ENCODE measurements at regions not wholly inside any gene's neighbourhood (a gene's known extent, or its start where the extent isn't known, plus 50 kb on each side); places are given as distances from the start of the nearest gene placed in this dataset.

DNA sequence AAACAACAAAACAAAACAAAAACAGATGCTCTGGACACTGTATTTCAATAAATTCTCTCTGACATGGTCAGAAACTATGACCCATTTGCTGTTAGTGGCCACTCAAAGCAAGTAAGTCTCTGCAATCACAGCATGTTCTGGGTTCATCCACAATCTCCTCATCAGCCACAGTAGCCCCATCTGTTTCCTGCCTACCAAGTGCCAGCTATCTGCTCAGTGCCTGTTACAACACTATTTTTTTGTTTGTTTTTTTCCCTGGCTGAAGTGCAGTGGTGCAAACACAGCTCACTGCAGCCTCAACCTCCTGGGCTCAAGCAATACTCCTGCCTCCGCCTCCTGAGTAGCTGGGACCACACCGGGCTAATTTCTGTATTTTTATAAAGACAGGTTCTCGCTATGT is 137.9 kb downstream of the SOX9 start:
- no peak for DNase-seq (ENCODE audit: low read depth in 2 of 2)

DNA sequence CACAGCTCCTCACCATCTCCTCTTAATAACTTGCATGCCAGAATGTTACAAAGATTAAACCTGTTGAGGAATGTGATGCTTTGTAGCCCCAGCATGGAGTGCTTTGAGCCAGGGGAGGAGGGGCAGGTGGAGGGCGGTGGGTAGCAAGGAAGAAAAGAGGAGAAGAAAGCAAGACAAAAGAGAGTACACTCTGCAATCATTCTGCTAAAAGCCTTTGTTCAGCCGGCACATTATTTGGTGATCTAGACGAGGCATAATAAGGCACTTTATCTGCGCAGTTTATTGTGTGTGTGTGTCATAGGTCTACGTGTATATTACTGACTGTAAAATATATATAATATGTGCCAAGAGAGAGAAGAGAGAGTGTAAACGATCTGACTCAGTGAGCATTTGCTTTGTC is 139.1 kb downstream of the SOX9 start:
- no peak for DNase-seq (ENCODE audit: low read depth in 2 of 2)

DNA sequence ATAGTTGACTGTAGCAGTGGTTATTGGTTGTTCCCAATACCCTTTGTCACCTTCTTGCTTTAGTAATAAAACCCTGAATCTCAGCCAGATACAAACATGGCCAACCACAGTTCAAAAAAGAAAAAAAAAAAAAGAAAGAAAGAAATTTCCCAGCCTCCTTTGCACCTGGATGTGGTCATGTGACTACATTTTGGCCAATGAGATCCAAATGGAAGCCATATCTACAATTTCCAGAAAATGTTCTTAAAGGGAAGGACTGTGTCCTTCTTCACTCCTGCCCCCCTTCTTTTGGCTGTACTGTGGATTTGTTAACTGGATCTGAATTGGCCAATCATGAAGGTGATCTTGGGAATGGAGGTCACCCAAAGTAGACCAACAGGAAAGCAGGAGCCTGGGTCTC is 141.9 kb downstream of the SOX9 start:
- no peak for DNase-seq (ENCODE audit: low read depth in 2 of 2)

DNA sequence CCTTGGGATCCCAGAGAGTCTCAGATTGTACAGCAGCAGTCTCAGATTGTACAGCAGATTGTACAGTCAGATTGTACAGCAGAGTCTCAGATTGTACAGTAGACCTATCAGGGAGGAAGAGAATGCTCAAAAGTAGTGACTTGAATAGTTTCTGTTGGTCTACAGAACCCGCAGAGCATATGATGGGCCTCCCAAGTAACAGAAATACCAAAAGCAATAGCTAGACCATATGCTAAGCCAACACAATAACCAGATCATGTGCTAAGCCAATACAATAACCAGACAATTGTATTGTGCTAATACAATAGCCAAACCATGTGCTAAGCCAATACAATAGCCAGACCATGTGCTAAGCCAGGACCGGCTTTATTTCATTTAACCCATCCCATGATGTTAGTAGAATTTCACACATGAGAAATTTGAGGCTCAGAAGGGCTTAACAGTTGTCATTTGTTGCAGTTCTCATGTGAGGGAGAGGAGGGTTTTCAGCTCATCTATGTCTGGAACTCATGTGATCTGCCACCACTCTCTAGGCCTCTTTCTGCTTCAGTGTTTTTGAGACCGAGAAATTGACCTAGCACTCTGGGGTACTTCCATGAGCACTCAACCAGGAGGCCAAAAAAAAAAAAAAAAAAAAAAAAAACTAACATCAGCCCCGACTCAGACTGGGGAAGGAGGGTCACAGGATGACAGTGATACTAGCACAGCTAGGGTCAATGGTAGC is 144.0 kb downstream of the SOX9 start:
- DNase-seq (ENCODE audit: low read depth in 2 of 2), result no peak

DNA sequence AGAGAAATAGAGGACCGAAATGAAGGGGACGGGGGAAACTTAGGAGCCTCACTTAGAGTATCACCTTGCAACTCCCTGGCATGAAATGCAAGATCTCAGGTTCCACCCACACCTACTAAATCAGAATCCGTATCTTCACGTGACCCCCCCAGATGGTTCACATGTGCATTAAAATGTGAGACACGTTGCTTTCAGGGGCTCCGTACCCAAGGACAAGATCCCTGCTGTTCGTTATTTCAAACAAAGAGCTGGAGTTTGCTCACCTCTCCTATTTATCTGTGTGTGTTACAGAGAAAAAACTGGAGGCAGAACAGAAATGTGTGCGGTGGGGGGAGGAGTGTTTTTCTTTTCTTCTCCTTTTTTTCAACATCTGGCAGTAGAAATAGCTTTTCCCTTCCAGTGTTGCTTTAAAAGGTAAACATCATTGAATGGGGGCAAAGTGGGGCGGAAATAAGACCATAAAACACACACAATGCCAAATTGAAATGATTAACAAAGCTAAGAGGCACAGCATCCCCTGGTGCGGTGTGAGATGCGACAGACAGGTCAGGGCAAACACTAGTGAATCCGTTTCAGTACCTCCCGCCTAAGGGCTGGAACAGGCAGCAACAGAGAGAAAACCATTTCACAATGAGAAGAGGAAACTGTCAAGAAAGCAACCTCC is 145.4 kb downstream of the SOX9 start:
- no peak for DNase-seq (ENCODE audit: low read depth in 2 of 2)

DNA sequence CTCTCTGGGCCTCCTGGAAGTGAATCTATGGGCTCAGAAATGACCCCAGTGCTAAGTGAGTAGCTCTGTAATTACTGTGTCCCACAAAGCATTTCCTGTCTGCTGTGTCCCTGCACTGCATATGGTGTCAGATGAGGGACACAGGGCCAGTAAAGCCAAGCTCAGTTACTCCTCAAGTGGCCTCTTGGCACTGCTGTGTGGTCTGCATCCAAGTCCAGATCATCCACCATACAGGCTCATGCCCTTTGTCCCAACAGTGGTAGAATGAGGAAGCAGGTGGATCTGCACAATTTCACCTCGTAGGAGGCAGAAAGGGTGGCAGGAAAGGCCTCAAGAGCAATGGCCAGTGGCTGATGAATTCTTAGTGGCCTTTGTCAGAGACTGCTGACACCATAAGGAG is 146.8 kb downstream of the SOX9 start:
- no peak for DNase-seq (ENCODE audit: low read depth in 2 of 2)

DNA sequence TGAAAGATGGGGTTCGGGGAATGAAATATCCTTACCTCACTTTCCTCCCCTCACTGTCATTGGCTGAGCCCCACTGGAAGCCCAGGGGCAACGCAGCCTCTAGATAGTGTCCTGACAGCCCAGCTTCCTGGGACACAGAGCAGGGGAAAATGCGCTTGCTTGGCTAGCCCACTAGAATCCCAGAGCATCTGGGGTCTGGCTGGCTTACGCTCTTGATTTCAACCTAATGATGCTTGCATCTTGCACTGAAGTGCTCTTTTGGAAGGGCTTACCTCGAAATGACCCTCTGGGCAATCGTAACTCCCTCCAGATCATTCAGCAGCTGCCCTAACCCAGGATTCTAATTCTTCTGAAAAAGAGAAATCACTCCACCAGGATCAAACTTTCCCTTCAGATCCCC is 147.6 kb downstream of the SOX9 start:
- DNase-seq (ENCODE audit: low read depth in 2 of 2), result no peak

DNA sequence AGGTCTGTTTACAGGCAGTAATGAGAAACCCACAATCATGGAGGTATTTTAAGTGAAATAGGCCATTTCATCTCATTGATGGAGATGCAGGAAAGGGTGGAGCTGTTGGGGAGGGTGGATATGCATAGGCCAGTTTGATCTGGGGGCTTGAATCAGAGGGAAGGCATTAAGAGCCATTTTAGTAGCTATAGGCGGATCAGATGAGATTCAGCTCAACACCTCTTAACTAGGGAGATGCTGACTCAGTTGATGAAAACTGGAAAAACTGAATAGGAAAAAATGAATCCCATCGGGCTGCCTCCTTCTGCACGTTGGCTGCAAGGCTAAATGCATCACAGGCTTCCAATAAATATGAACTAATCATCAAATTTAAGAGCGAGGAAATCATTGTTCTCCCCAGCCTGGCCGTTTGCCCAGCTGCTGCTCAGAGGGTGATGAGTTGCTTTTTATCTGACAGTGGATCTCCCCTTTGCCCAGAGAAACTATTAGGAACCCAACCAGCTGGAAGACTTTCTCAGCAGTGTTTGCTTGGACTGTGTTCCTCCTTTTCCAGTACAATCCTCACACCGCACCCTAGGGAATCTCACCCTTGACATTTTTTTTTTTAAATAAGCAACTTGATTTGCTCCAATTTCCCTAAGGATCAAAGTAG is 149.6 kb downstream of the SOX9 start:
- no peak for DNase-seq (ENCODE audit: low read depth in 2 of 2)

DNA sequence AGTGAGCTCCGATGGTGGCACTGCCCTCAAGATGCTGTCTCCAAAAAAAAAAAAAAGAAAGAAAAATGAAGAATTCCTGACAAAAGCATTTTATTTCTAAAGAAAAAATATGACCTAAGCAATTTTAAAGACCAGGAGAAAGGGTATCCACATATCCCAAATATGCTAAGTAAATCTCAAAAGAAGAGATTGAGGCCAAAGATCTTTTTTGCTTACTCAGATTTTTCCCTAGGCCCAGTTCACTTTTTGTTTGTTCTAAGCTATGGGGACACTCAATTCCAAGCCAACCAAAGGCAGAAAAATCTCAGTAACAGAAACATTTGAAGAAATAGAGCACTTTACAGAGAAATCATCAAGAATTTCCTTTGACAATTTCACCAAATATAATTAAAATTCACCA is 150.8 kb downstream of the SOX9 start:
- DNase-seq (ENCODE audit: low read depth in 2 of 2), result no peak

DNA sequence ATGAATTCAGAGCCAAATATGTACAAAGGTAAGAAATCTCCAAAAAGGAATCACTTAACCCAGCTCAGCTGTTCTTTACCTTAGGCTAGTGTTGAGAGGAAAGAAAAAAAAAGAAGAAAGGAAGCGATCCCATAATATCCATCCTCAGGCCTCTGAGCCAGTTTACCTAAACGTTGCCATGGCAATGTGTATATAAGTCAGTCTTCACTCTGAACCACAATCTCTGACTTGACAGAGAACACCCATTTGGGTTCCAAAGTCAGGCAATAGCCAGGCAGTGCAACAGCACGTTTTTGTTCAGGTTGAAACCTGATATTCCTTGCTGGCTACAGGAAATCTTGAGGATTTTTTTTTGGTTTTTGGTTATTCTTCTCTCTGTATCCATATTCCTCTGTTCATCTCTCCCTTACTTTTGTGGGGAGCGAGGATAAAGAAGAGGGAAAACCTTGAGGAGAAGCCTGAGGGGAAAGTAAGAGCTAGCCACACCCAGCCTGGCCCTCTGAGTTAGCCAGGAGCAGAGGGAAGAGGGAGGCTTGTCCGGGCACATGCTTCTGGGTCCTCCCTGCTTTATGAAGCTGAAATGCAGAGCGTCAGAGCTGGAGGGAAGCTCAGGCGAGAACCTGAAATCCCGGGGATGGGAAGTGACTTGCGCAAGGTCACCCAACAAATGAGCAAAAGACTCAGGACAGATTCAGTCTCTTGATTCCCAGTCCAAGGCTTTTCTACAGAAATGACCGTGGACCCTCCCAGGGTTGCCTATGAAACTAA is 152.7 kb downstream of the SOX9 start:
- DNase-seq (ENCODE audit: low read depth in 2 of 2), result no peak

DNA sequence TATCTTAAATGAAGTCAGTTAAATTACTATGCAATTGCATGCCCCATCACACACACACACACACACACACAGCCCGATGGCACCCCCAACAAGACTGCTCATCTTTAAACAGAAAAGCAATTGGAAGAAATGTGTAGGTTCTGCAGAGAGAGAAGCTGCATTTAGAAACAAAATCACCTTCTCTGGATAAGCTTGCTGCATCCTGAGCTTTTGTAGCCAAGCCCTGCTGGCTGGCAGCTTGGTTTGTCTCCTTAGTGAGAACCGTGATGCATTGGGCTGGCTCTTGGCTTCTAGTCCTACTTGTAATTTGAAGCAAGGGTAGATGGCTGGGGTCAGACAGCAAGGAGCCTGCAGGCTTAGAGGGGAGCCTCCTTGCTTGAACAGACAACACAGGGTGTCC is 153.8 kb downstream of the SOX9 start:
- no peak for DNase-seq (ENCODE audit: low read depth in 2 of 2)

DNA sequence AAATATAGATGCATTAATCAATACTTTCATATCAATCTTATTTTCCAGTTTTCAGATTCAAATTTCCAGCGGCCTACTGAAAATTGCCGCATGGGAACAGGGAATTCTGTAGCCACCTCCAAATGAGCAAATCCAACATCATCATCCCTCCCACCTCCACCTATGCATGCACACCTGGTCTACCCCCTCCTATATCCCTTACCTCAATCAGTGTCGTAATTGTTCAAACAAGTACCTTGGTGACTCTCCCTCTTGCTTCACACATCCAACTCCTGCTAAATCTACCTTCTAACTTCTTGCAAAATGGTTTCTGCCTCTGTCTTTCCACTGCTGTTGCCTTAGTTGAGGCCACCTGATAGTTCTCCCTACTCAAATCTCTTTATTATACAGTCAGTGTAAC is 160.1 kb downstream of the SOX9 start:
- DNase-seq (ENCODE audit: low read depth in 2 of 2), result no peak

DNA sequence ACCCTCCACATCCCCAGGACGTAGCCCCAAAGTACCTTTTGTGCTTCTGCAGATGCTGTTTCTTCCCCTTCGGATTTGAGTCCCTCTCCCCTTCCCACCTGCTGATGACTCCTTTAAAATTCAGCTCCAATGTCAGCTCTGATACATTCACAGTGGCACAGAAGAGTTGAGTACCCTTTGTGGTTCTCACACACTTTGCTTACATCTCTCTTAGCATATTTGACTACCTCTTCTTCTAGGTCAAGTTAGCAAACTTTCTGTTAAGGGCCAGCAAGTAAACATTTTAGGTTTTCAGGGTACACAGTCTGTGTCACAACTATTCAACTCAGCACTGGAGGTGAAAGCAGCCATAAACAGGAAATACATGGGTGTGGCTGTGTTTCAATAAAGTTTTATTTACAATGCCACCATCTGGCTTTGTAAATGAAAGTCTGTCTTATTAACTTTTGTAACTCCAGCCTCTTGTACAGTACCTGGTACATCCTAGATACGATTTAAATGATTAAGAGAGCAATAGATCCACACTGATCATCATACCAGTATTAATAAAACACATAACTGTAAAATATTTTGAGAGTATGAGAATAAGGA is 161.7 kb downstream of the SOX9 start:
- DNase-seq (ENCODE audit: low read depth in 2 of 2), result no peak

DNA sequence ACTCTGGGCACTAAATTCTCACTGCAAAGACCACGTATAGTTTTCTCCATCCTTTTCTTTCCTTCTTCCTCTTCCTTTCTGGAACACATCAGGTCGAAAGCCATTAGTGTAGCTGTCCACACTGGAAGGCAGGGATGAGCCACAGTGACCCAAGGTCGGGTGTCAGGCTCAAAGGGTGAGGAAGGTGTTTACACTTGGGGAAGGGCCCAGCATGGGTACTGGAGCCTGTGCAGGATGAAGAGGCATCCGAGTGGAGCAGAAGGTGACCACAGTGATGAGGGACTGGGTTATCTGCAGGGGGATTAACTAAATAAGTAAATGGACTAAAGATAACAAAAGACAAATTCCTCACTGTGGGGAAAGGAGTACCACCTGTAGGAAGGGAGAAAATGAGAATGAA is 164.0 kb downstream of the SOX9 start:
- DNase-seq (ENCODE audit: low read depth in 2 of 2), result no peak

DNA sequence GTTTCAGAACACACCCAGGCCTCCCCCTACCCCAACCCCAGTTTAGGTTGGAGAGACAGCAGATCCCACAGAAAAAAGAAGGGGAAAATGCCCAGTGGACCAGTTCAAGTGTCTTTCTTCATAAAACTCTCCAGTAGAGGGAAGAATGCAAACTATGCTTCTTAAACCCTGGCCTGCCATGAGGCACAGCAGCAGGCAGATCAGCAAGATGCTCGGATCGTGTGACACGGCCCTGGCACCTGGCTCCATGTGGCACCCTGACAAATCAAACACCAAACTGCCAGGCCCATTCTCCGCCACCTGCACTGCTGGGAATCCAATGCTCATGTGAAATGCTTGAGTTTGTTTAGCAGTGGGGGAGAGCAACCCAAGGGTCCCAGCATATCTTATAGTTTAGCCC is 166.8 kb downstream of the SOX9 start:
- no peak for DNase-seq (ENCODE audit: low read depth in 2 of 2)

DNA sequence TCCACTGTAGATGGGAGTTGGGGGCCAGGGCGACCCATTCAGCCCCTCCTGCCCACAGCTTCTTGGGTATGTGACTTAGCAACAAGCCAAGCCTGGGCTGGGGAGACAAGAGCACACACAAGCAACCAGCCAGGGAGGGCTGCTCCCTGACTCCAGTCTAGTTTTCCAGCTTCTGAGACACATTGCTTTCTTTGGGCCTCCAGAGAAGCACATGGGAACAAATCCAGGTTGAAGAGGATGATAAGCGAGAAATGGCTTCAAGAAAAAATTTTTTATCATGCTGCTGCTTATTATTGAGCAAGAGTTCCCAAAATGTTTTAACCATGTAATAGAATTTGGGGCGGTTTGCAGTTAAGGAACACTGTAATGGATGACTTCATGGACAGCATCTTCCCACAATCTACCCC is 173.7 kb downstream of the SOX9 start:
- no peak for DNase-seq (ENCODE audit: low read depth in 2 of 2)

DNA sequence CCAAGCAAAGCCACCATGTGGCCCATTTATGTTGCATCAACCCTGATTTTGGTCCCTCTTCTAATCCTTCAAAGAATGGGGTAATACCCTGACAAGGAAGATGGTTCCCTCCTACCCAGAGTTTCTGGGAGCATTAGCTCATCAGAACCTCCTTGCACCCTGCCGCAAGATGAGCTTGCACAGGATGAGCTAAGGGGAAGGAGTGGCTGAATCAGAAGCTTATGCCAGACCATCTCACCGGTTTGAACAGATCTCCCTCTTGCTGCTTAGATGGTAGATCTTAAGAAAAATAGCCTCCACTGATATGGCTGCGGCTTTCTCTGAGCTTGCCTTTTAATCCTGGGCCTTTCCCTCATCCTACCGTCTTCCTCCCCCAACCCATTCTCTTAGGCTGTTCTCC is 175.1 kb downstream of the SOX9 start:
- DNase-seq (ENCODE audit: low read depth in 2 of 2), result no peak

DNA sequence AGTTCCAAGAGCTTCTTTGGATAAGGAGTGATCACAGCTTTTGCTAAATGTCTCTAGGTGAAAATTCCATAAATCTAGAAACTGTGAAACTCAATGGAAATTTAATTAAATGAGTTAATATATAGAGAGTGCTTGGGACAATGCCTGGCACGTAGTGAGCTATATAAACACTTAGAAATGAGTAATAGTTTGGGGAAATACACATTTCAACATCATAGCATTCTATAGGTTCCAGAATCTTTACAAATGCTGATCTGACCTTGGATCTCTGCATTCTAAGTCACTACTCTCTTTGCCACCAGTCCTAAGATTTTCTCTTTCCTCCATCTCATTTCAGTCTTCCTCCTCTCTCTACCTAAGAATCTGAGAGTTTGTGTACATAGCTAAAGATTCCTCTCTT is 175.6 kb downstream of the SOX9 start:
- DNase-seq (ENCODE audit: low read depth in 2 of 2), result no peak

DNA sequence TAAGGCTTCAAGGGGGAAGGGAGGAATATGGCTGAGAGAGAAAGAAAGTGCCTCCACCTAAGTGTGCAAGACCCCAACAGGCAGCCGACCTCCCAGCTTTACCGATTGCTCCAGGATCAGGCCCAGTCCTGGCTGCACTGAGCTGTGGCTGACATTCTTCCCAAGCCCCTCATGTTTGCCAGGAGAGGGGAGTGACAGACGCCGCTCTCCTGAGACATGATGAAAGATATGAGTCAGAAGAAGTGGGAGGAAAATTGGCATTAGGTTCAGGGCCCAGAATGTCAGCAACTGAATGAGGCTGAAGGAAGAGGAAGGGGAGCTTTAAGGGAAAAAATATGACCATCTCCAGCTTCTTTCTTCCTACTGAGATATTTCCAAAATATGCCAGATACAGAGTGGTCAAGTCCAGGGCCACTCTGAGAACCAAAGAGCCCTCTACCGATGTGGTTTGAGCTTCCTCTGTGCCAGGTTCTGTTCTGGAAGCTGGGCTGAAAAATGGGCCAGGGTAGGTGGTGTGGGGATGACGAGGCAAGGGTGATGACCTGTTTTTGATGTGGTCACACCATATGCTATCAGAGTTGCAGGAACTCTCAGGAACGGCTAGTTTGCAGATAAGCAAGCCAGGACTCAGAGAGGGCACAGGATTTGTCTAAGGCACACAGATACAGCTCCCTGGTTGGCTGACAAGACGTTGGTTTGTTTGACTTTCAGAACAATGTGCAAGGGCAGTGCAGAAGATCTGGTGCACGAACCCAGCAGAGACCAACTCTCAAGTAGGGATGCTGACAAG is 176.7 kb downstream of the SOX9 start:
- no peak for DNase-seq (ENCODE audit: low read depth in 2 of 2)

DNA sequence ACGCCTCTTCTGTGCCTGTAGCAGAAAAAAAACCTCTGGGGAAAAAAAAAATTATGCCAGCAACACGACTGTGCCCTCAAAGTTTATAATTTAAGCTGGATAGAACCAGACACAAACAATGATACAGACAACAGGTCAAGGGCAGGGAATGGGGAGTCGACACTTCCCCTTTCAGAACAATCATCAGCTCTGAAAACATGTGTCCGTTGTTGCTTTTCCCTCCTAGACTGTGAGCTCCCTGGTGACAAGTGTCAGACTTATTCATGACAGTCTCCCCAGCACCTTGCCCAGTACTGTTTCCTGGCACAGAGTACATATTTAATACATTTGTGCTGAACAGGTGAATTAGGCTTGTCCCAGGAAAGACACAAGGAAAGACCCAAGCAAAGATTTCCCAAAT is 178.3 kb downstream of the SOX9 start:
- no peak for DNase-seq (ENCODE audit: low read depth in 2 of 2)

DNA sequence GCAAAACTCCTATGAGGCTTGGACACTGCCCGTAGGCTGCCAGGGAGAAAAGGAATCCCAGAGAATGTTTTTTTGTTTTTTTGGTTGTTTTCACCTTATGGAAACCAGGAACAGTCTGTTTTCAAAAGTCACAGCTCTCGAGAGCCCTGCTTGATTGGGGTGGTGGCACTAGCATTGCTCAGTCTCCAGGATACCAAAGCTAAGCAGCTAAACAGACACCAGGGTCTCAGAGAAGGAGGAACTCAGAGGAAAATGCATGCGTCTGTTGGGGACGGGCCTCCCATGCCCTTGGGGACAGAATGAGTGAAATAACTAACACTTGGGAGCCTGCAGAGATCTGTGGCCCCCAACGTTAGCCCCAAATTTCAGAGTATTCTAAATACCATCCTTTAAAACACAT is 178.8 kb downstream of the SOX9 start:
- no peak for DNase-seq (ENCODE audit: low read depth in 2 of 2)
